ENCODE measurements at regions not wholly inside any gene's neighbourhood (a gene's known extent, or its start where the extent isn't known, plus 50 kb on each side); places are given as distances from the start of the nearest gene placed in this dataset.
"Not testable (repeated sequence)": the region's sequence is repeated elsewhere in the genome, so short reads cannot be mapped to it uniquely, and the experiment has no call there.

- no peak for DNase-seq (ENCODE audit: low read depth)
Observed at GRCh38 chr18:10085416-10085815, 171.6 kb downstream of the VAPA start.

- DNase-seq (ENCODE audit: low read depth) = no peak
Observed at GRCh38 chr18:10085876-10086275, 172.1 kb downstream of the VAPA start.

GRCh38 chr18:10086458-10087210 lies 172.8 kb downstream of the VAPA start:
- DNase-seq (ENCODE audit: low read depth) = no peak

GRCh38 chr18:10088734-10089133 lies 174.9 kb downstream of the VAPA start:
- DNase-seq (ENCODE audit: low read depth) = no peak

GRCh38 chr18:10089881-10090280 lies 176.1 kb downstream of the VAPA start:
- DNase-seq (ENCODE audit: low read depth) = no peak

- DNase-seq (ENCODE audit: low read depth) = no peak
Observed at GRCh38 chr18:10090668-10091067, 176.9 kb downstream of the VAPA start.

GRCh38 chr18:10093445-10093844 lies 179.6 kb downstream of the VAPA start:
- DNase-seq (ENCODE audit: low read depth) = no peak

GRCh38 chr18:10094154-10094553 lies 180.3 kb downstream of the VAPA start:
- peak; percentile 23 for DNase-seq (ENCODE audit: low read depth)

- peak; percentile 14 for DNase-seq (ENCODE audit: low read depth)
Observed at GRCh38 chr18:10094655-10095054, 180.8 kb downstream of the VAPA start.

GRCh38 chr18:10095356-10095755 lies 181.5 kb downstream of the VAPA start:
- DNase-seq (ENCODE audit: low read depth) = no peak

GRCh38 chr18:10099539-10100140 lies 185.8 kb downstream of the VAPA start:
- DNase-seq (ENCODE audit: low read depth) = peak; percentile 46

- DNase-seq (ENCODE audit: low read depth) = no peak
Observed at GRCh38 chr18:10100196-10100595, 186.4 kb downstream of the VAPA start.

GRCh38 chr18:10100941-10101701 lies 187.3 kb downstream of the VAPA start:
- DNase-seq (ENCODE audit: low read depth) = no peak

- DNase-seq (ENCODE audit: low read depth) = no peak
Observed at GRCh38 chr18:10101729-10102128, 187.9 kb downstream of the VAPA start.

GRCh38 chr18:10105118-10105517 lies 191.3 kb downstream of the VAPA start:
- not testable (repeated sequence) for DNase-seq (ENCODE audit: low read depth)

- DNase-seq (ENCODE audit: low read depth) = no peak
Observed at GRCh38 chr18:10111191-10111590, 197.4 kb downstream of the VAPA start.

- DNase-seq (ENCODE audit: low read depth) = no peak
Observed at GRCh38 chr18:10111944-10112343, 198.1 kb downstream of the VAPA start.

- no peak for DNase-seq (ENCODE audit: low read depth)
Observed at GRCh38 chr18:10113121-10114022, 199.6 kb downstream of the VAPA start.

GRCh38 chr18:10114717-10115463 lies 201.1 kb downstream of the VAPA start:
- no peak for DNase-seq (ENCODE audit: low read depth)

- DNase-seq (ENCODE audit: low read depth) = no peak
Observed at GRCh38 chr18:10116574-10116973, 202.8 kb downstream of the VAPA start.

GRCh38 chr18:10119528-10119927 lies 205.7 kb downstream of the VAPA start:
- DNase-seq (ENCODE audit: low read depth) = no peak

Data from HS-5 (cell line).